H1 (cell line): ENCODE measurements at regions not wholly inside any gene's neighbourhood (a gene's known extent, or its start where the extent isn't known, plus 50 kb on each side); places are given as distances from the start of the nearest gene placed in this dataset.

Source experiments
- CTCF ChIA-PET: fragments of 300-600 bp; sonication (Branson Sonifier 250); formaldehyde crosslinking; loops from one replicate; lab custom pipeline; 2021; ENCODE audit not compliant: partially characterized antibody; lab: Charles Lee
- POLR2A ChIA-PET: fragments of 300-600 bp; sonication (Branson Sonifier 250); formaldehyde crosslinking; loops from one replicate; lab custom pipeline; 2021; ENCODE audit warnings: inconsistent platforms; ENCODE audit not compliant: partially characterized antibody; lab: Charles Lee
- DNase-seq, 2 experiments: peaks; one replicate each; pipeline versions ENCODE4 v3.0.0 to v3.0.0-alpha.2; 2010 to 2022; ENCODE audit warnings: low spot score in 2 of 2, low read depth in 1 of 2, mixed read lengths in 1 of 2
- FAIRE-seq: peaks from 2 replicates; lab custom pipeline; 2011; peaks lifted over from hg19 to GRCh38; lab: Jason Lieb, UNC
- H2AFZ ChIP-seq: 2 replicates; pipeline ENCODE4 v1.8.1; 2012; ENCODE audit warnings: low read length, inconsistent platforms
- H2AK5ac ChIP-seq: 2 replicates; pipeline ENCODE4 v1.6.1; 2013; ENCODE audit warnings: low read depth, low read length
- H2BK120ac ChIP-seq: replicated peaks from 2 replicates; pipeline ENCODE3; 2013; ENCODE audit warnings: low read depth, low read length, inconsistent platforms
- H2BK12ac ChIP-seq: 2 replicates; pipeline ENCODE4 v1.6.1; 2013; ENCODE audit warnings: low read depth, low read length
- H2BK15ac ChIP-seq: 2 replicates; pipeline ENCODE4 v1.6.1; 2013; ENCODE audit warnings: low read length
- H2BK20ac ChIP-seq: 2 replicates; pipeline ENCODE4 v1.6.1; 2013; ENCODE audit warnings: low read length
- H2BK5ac ChIP-seq: 2 replicates; pipeline ENCODE4 v1.6.1; 2013; ENCODE audit warnings: low read depth, low read length
- H3K14ac ChIP-seq: 2 replicates; pipeline ENCODE4 v1.6.1; 2013; ENCODE audit warnings: inconsistent platforms; ENCODE audit not compliant: insufficient read length
- H3K18ac ChIP-seq: 2 replicates; pipeline ENCODE4 v1.6.1; 2013; ENCODE audit warnings: low read length; ENCODE audit errors: extremely low read depth
- H3K23ac ChIP-seq: 2 replicates; pipeline ENCODE4 v1.6.1; 2013; ENCODE audit warnings: inconsistent platforms; ENCODE audit not compliant: insufficient read length
- H3K23me2 ChIP-seq: 2 replicates; pipeline ENCODE4 v1.6.1; 2013; ENCODE audit warnings: low read depth, low read length
- H3K27ac ChIP-seq: 2 replicates; pipeline ENCODE4 v1.6.1; 2011; ENCODE audit warnings: low read depth, low read length, inconsistent platforms
- H3K27me3 ChIP-seq, 4 experiments: replicated peaks in 1 of 4; 1 replicate in 1 of 4; 2 replicates in 3 of 4; pipeline versions ENCODE4 v1.6.1 to v1.8.1; 2011 to 2013; ENCODE audit warnings: low read length in 3 of 4, mild to moderate bottlenecking in 3 of 4, inconsistent platforms in 2 of 4, mixed read lengths in 2 of 4, moderate library complexity in 1 of 4; ENCODE audit not compliant: control insufficient read depth in 3 of 4, insufficient read depth in 3 of 4; ENCODE audit errors: extremely low read depth in 1 of 4
- H3K36me3 ChIP-seq, 4 experiments: 2 replicates each; pipeline versions ENCODE4 v1.6.1 to v1.8.1; 2011 to 2013; ENCODE audit warnings: mild to moderate bottlenecking in 4 of 4, low read length in 3 of 4, moderate library complexity in 2 of 4, control low read depth in 1 of 4, inconsistent platforms in 1 of 4; ENCODE audit not compliant: insufficient read depth in 4 of 4, control insufficient read depth in 2 of 4
- H3K4ac ChIP-seq: replicated peaks from 2 replicates; pipeline ENCODE3; 2013; ENCODE audit warnings: low read length, low read depth, mixed read lengths, inconsistent platforms; ENCODE audit not compliant: insufficient read length
- H3K4me1 ChIP-seq, 4 experiments: replicated peaks in 1 of 4; 1 replicate in 1 of 4; 2 replicates in 3 of 4; pipeline versions ENCODE4 v1.6.1 to v1.8.1; 2011 to 2013; ENCODE audit warnings: low read length in 3 of 4, inconsistent platforms in 2 of 4, mixed read lengths in 1 of 4; ENCODE audit not compliant: insufficient read depth in 4 of 4, control insufficient read depth in 3 of 4
- H3K4me2 ChIP-seq, 2 experiments: 2 replicates each; pipeline versions ENCODE4 v1.6.1 to v1.8.1; 2011 to 2013; ENCODE audit warnings: low read depth in 2 of 2, low read length in 2 of 2, control low read depth in 1 of 2, inconsistent platforms in 1 of 2, mild to moderate bottlenecking in 1 of 2; ENCODE audit not compliant: insufficient read depth in 1 of 2
- H3K4me3 ChIP-seq, 4 experiments: fragments of 200-600, 300-600 bp in 1 of 4; sonication (generic), shearing (Covaris generic), sonication (Bioruptor Twin) in 1 of 4; 2 replicates each; pipeline versions ENCODE4 v1.5.1 to v1.8.1; 2011 to 2016; ENCODE audit warnings: low read length in 4 of 4, low read depth in 3 of 4, control low read depth in 2 of 4, inconsistent platforms in 2 of 4, mild to moderate bottlenecking in 2 of 4, mixed read lengths in 1 of 4, moderate library complexity in 1 of 4; ENCODE audit not compliant: insufficient read depth in 2 of 4; ENCODE audit errors: extremely low read depth in 1 of 4
- H3K56ac ChIP-seq: replicated peaks from 2 replicates; pipeline ENCODE3; 2013; ENCODE audit warnings: low read depth, mild to moderate bottlenecking, mixed read lengths, low read length, inconsistent platforms; ENCODE audit not compliant: insufficient read length
- H3K79me1 ChIP-seq: 2 replicates; pipeline ENCODE4 v1.6.1; 2013; ENCODE audit warnings: low read depth, low read length, control low read depth
- H3K79me2 ChIP-seq, 2 experiments: 2 replicates each; pipeline versions ENCODE4 v1.6.1 to v1.8.1; 2012 to 2013; ENCODE audit warnings: low read length in 2 of 2, mild to moderate bottlenecking in 2 of 2, inconsistent platforms in 1 of 2; ENCODE audit not compliant: insufficient read depth in 2 of 2, control insufficient read depth in 1 of 2
- H3K9ac ChIP-seq, 4 experiments: replicated peaks in 1 of 4; 1 replicate in 1 of 4; 2 replicates in 3 of 4; pipeline versions ENCODE4 v1.6.1 to v1.8.1; 2011 to 2013; ENCODE audit warnings: low read depth in 3 of 4, low read length in 3 of 4, control low read depth in 2 of 4, mild to moderate bottlenecking in 2 of 4, moderate library complexity in 2 of 4, inconsistent platforms in 1 of 4; ENCODE audit errors: extremely low read depth in 1 of 4
- H3K9me3 ChIP-seq, 2 experiments: 2 replicates each; pipeline versions ENCODE4 v1.6.1 to v1.8.1; 2012 to 2013; ENCODE audit warnings: mild to moderate bottlenecking in 2 of 2, moderate library complexity in 2 of 2, control low read depth in 1 of 2, inconsistent platforms in 1 of 2, low read depth in 1 of 2, low read length in 1 of 2, mixed read lengths in 1 of 2; ENCODE audit not compliant: insufficient read depth in 2 of 2
- H4K20me1 ChIP-seq, 2 experiments: replicated peaks in 1 of 2; 2 replicates each; pipeline versions ENCODE3 to v1.8.1; 2011 to 2013; ENCODE audit warnings: inconsistent platforms in 2 of 2, low read length in 2 of 2, mild to moderate bottlenecking in 1 of 2; ENCODE audit not compliant: insufficient read depth in 2 of 2, control insufficient read depth in 1 of 2
- H4K5ac ChIP-seq: 2 replicates; pipeline ENCODE4 v1.6.1; 2013; ENCODE audit warnings: low read length, low read depth, mixed read lengths, inconsistent platforms; ENCODE audit not compliant: insufficient read length
- H4K8ac ChIP-seq: 2 replicates; pipeline ENCODE4 v1.8.0; 2013; ENCODE audit warnings: mild to moderate bottlenecking, moderate library complexity, low read length, inconsistent platforms; ENCODE audit not compliant: insufficient read depth; ENCODE audit errors: extremely low read depth
- H4K91ac ChIP-seq: replicated peaks from 2 replicates; pipeline ENCODE3; 2013; ENCODE audit warnings: low read length, mixed read lengths, inconsistent platforms; ENCODE audit not compliant: insufficient read length
- BACH1 ChIP-seq: IDR thresholded peaks from 2 replicates; pipeline ENCODE4 v1.6.1; 2012; ENCODE audit warnings: low read length, improper control_type of control experiment
- CHD1 ChIP-seq: IDR thresholded peaks from 2 replicates; pipeline ENCODE4 v1.6.1; 2012; ENCODE audit warnings: low read depth, low read length, improper control_type of control experiment
- GTF2F1 ChIP-seq: IDR thresholded peaks from 2 replicates; pipeline ENCODE4 v1.6.1; 2012; ENCODE audit warnings: low read depth, low read length, improper control_type of control experiment, borderline replicate concordance
- HDAC6 ChIP-seq: IDR thresholded peaks from one replicate; pipeline ENCODE4 v1.7.1; 2012; ENCODE audit warnings: low read depth, mild to moderate bottlenecking, inconsistent platforms, low read length, moderate library complexity
- KDM5A ChIP-seq: fragments of 200-600 bp; IDR thresholded peaks from 2 replicates; pipeline ENCODE4 v1.7.1; 2012; ENCODE audit warnings: mild to moderate bottlenecking, low read length, inconsistent platforms, mixed read lengths
- NRF1 ChIP-seq: IDR thresholded peaks from 2 replicates; pipeline ENCODE4 v1.6.1; 2011; ENCODE audit warnings: mild to moderate bottlenecking, low read depth, low read length, improper control_type of control experiment
- RAD21 ChIP-seq, 2 experiments: IDR thresholded peaks in 1 of 2; conservative IDR thresholded peaks in 1 of 2; 2 replicates each; pipeline ENCODE4 v1.6.1; 2011; ENCODE audit warnings: low read depth in 2 of 2, low read length in 2 of 2, improper control_type of control experiment in 1 of 2, inconsistent platforms in 1 of 2, mild to moderate bottlenecking in 1 of 2, moderate library complexity in 1 of 2
- RXRA ChIP-seq: IDR thresholded peaks from 2 replicates; pipeline ENCODE4 v1.6.1; 2011; ENCODE audit warnings: low read depth, mild to moderate bottlenecking, low read length, moderate library complexity; ENCODE audit not compliant: insufficient read depth
- SAP30 ChIP-seq: fragments of 300-600 bp; sonication (generic); IDR thresholded peaks from 2 replicates; pipeline ENCODE4 v1.7.1; 2012; ENCODE audit warnings: low read length, moderate library complexity, mild to moderate bottlenecking, inconsistent platforms; ENCODE audit not compliant: insufficient read depth, insufficient replicate concordance
- SIRT6 ChIP-seq: IDR thresholded peaks from one replicate; pipeline ENCODE4 v1.7.1; 2012; ENCODE audit warnings: low read length, inconsistent platforms
- SP4 ChIP-seq: IDR thresholded peaks from 2 replicates; pipeline ENCODE4 v1.6.1; 2012; ENCODE audit warnings: low read length, inconsistent platforms
- SUZ12 ChIP-seq: fragments of 200-600 bp; sonication (generic); IDR thresholded peaks from 2 replicates; pipeline ENCODE4 v1.6.1; 2012; ENCODE audit warnings: mild to moderate bottlenecking, inconsistent platforms, low read length, moderate library complexity, mixed read lengths
- TAF7 ChIP-seq: optimal IDR thresholded peaks from 2 replicates; pipeline ENCODE3; 2011; ENCODE audit warnings: low read depth, mild to moderate bottlenecking, inconsistent platforms, low read length, moderate library complexity, borderline replicate concordance
- WGBS, 2 experiments: shearing (Covaris generic) in 1 of 2; methylation state at CpG; one replicate each; pipeline versions ENCODE4 v1.1.6 to v1.1.7; 2013 to 2015; ENCODE audit warnings: low lambda C conversion rate in 2 of 2, mixed read lengths in 2 of 2, inconsistent platforms in 1 of 2, low coverage in 1 of 2, missing lambda C conversion rate in 1 of 2; ENCODE audit not compliant: insufficient replicate concordance in 2 of 2, insufficient coverage in 1 of 2, insufficient read length in 1 of 2; ENCODE audit errors: extremely low coverage in 1 of 2, missing lambda C conversion rate in 1 of 2; 5-methylcytosine and 5-hydroxymethylcytosine counted together
- TF ChIP-seq, protein P1 (sequence below): IDR thresholded peaks from 2 replicates; pipeline ENCODE4 v1.6.1; 2012; ENCODE audit warnings: low read length, inconsistent platforms

DNA sequence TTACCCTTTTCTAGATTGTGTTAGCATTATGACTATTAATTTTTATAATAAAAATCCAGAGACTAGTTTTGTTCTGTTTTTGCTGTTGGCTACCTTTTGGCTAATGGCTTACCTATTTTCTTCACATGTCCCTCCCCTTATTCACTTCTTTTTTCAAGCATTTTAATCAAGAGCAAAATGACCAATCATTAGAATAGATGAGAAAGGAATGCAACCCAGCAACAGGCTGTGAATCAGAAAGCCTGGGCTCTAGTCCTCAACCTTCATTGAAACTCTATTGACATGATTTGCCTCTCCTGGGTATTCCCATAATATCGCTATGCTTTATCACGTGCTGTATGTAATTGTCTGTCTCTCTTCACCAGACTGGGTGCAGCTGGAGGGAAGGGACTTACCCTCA is 370.1 kb downstream of the IRS1 start:
- Histone ChIP-seq H2BK12ac (no peak overlapping the region), H3K23ac (no peak overlapping the region), H4K91ac (no peak overlapping the region), H4K20me1 (no peaks in the 10 kb centered on the region), H3K27me3 (no peaks in the 10 kb centered on the region), H3K4me3 (no peak overlapping the region), H3K4me1 (no peaks in the 10 kb centered on the region), H3K56ac (no peak overlapping the region), H2AK5ac (no peak overlapping the region), H3K9ac (no peak overlapping the region), H3K79me1 (no peaks in the 10 kb centered on the region), H3K4me2 (no peak overlapping the region), H3K18ac (no peak overlapping the region), H2BK120ac (no peak overlapping the region), H3K27ac (no peak overlapping the region), H3K23me2 (no peaks in the 10 kb centered on the region), H3K36me3 (no peaks in the 10 kb centered on the region; a peak in 1 of 8 replicates), H3K4ac (no peak overlapping the region), H2AFZ (no peak overlapping the region), H4K8ac (no peak overlapping the region), H2BK20ac (no peak overlapping the region), H3K14ac (no peak overlapping the region), H2BK5ac (no peak overlapping the region), H3K9me3 (no peaks in the 10 kb centered on the region), H2BK15ac (no peak overlapping the region), H4K5ac (no peak overlapping the region), H3K79me2 (no peaks in the 10 kb centered on the region)
- CTCF ChIA-PET, result no interaction called here
- DNase-seq (no peak), FAIRE-seq (no peak)
- 97% methylated on average over 2 of the region's 2 CpGs; no CpG with 5 or more reads in 1 of the 2 experiments for WGBS, 2 experiments
- POLR2A ChIA-PET, result interaction anchor here (1.8 kb wide), 1 partner anchor 14 kb away, joined by 4 read pairs; no protein-coding TSS in a partner anchor
- TF ChIP-seq CHD1, result no peak
- TF ChIP-seq RAD21 (IDR thresholded peaks at IDR 0.05 in 1 of 2, conservative IDR thresholded peaks at IDR 0.05 in 1 of 2; ENCODE audit: low read depth in 2 of 2, low read length in 2 of 2), result no peak
- TF ChIP-seq RXRA, result no peak
- no peak for TF ChIP-seq HDAC6
- TF ChIP-seq SAP30, result no peak
- TF ChIP-seq KDM5A, result no peak
- TF ChIP-seq BACH1, result no peak
- no peak for TF ChIP-seq SP4
- TF ChIP-seq SIRT6, result no peak
- TF ChIP-seq SUZ12, result no peak
- TF ChIP-seq TAF7, result no peak
- TF ChIP-seq, protein P1, sequence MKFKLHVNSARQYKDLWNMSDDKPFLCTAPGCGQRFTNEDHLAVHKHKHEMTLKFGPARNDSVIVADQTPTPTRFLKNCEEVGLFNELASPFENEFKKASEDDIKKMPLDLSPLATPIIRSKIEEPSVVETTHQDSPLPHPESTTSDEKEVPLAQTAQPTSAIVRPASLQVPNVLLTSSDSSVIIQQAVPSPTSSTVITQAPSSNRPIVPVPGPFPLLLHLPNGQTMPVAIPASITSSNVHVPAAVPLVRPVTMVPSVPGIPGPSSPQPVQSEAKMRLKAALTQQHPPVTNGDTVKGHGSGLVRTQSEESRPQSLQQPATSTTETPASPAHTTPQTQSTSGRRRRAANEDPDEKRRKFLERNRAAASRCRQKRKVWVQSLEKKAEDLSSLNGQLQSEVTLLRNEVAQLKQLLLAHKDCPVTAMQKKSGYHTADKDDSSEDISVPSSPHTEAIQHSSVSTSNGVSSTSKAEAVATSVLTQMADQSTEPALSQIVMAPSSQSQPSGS, result no peak
- no peak for TF ChIP-seq NRF1
- no peak for TF ChIP-seq GTF2F1
